ENCODE measurements at regions not wholly inside any gene's neighbourhood (a gene's known extent, or its start where the extent isn't known, plus 50 kb on each side); places are given as distances from the start of the nearest gene placed in this dataset.

- no peaks in the 10 kb centered on the region for H3K4me1 Mint-ChIP-seq (ENCODE audit: low read depth, unreplicated experiment)
- H3K4me1 ChIP-seq (ENCODE audit: insufficient read depth, low read length), result no peaks in the 10 kb centered on the region
- no peaks in the 10 kb centered on the region for H3K9me3 Mint-ChIP-seq (ENCODE audit: unreplicated experiment)
- no peaks in the 10 kb centered on the region for H3K27me3 ChIP-seq (ENCODE audit: insufficient read depth, low read length)
- H3K36me3 ChIP-seq (ENCODE audit: insufficient read depth, low read length), result no peaks in the 10 kb centered on the region
- DNase-seq (ENCODE audit: low read depth), result no peak
- no peak for FAIRE-seq
- H3K27ac Mint-ChIP-seq (ENCODE audit: unreplicated experiment), result no peak overlapping the region
- no peaks in the 10 kb centered on the region for H4K20me1 ChIP-seq (ENCODE audit: insufficient read depth, low read length)
- no peak overlapping the region for H3K27ac ChIP-seq (ENCODE audit: low read depth, low read length)
- no peak overlapping the region for H3K4me3 Mint-ChIP-seq (ENCODE audit: unreplicated experiment)
- H3K27me3 Mint-ChIP-seq (ENCODE audit: low read depth, unreplicated experiment), result peaks cover 2% of the 10 kb centered on the region
- no peak overlapping the region for H3K4me3 ChIP-seq (ENCODE audit: insufficient read depth, low read depth, low read length)
- no peak overlapping the region for H3K9ac ChIP-seq (ENCODE audit: low read length)
- no peak overlapping the region for H3K4me2 ChIP-seq (ENCODE audit: low read length)
- no peak overlapping the region for H2AFZ ChIP-seq (ENCODE audit: low read depth, low read length)
- no peaks in the 10 kb centered on the region for H3K9me3 ChIP-seq (ENCODE audit: insufficient read depth, low read depth, low read length)
- no peaks in the 10 kb centered on the region for H3K79me2 ChIP-seq (ENCODE audit: insufficient read depth, low read length)
- no peak for TF ChIP-seq EZH2 (IDR thresholded peaks at IDR 0.05; ENCODE audit: insufficient read depth, low read length)
- H3K36me3 Mint-ChIP-seq (ENCODE audit: low read depth, unreplicated experiment), result no peaks in the 10 kb centered on the region
Observed at GRCh38 chr3:31086698-31087097, 192.2 kb upstream of the GADL1 start.

GRCh38 chr3:31091748-31092147 lies 197.3 kb upstream of the GADL1 start:
- Mint-ChIP-seq H3K27ac (ENCODE audit: unreplicated experiment) (no peak overlapping the region), H3K9me3 (ENCODE audit: unreplicated experiment) (peaks cover 2% of the 10 kb centered on the region), H3K27me3 (ENCODE audit: low read depth, unreplicated experiment) (no peaks in the 10 kb centered on the region), H3K36me3 (ENCODE audit: low read depth, unreplicated experiment) (no peaks in the 10 kb centered on the region), H3K4me3 (ENCODE audit: unreplicated experiment) (no peak overlapping the region), H3K4me1 (ENCODE audit: low read depth, unreplicated experiment) (peaks cover 13% of the 10 kb centered on the region)
- no peaks in the 10 kb centered on the region for H3K79me2 ChIP-seq (ENCODE audit: insufficient read depth, low read length)
- FAIRE-seq (no peak), DNase-seq (ENCODE audit: low read depth) (no peak)
- no peak overlapping the region for H2AFZ ChIP-seq (ENCODE audit: low read depth, low read length)
- H3K27ac ChIP-seq (ENCODE audit: low read depth, low read length), result no peak overlapping the region
- no peaks in the 10 kb centered on the region for H4K20me1 ChIP-seq (ENCODE audit: insufficient read depth, low read length)
- H3K36me3 ChIP-seq (ENCODE audit: insufficient read depth, low read length), result no peaks in the 10 kb centered on the region
- TF ChIP-seq EZH2 (IDR thresholded peaks at IDR 0.05; ENCODE audit: insufficient read depth, low read length) (no peak), CTCF (IDR thresholded peaks at IDR 0.05; ENCODE audit: insufficient read depth, low read depth, low read length) (no peak)
- H3K9me3 ChIP-seq (ENCODE audit: insufficient read depth, low read depth, low read length), result no peaks in the 10 kb centered on the region
- H3K9ac ChIP-seq (ENCODE audit: low read length), result no peak overlapping the region
- no peaks in the 10 kb centered on the region for H3K27me3 ChIP-seq (ENCODE audit: insufficient read depth, low read length)
- no peaks in the 10 kb centered on the region for H3K4me1 ChIP-seq (ENCODE audit: insufficient read depth, low read length)
- H3K4me3 ChIP-seq (ENCODE audit: insufficient read depth, low read depth, low read length), result no peak overlapping the region
- H3K4me2 ChIP-seq (ENCODE audit: low read length), result no peak overlapping the region

GRCh38 chr3:31092748-31093589 lies 198.5 kb upstream of the GADL1 start:
- H3K27ac ChIP-seq (ENCODE audit: low read depth, low read length), result no peak overlapping the region
- no peak for FAIRE-seq
- H3K79me2 ChIP-seq (ENCODE audit: insufficient read depth, low read length), result no peaks in the 10 kb centered on the region

More at GRCh38 chr3:31092748-31093589, 198.5 kb upstream of the GADL1 start:
- Histone ChIP-seq H3K4me3 (ENCODE audit: insufficient read depth, low read depth, low read length) (no peak overlapping the region), H4K20me1 (ENCODE audit: insufficient read depth, low read length) (no peaks in the 10 kb centered on the region), H2AFZ (ENCODE audit: low read depth, low read length) (no peak overlapping the region), H3K4me2 (ENCODE audit: low read length) (no peak overlapping the region), H3K9me3 (ENCODE audit: insufficient read depth, low read depth, low read length) (no peaks in the 10 kb centered on the region), H3K36me3 (ENCODE audit: insufficient read depth, low read length) (no peaks in the 10 kb centered on the region), H3K4me1 (ENCODE audit: insufficient read depth, low read length) (no peaks in the 10 kb centered on the region), H3K9ac (ENCODE audit: low read length) (no peak overlapping the region), H3K27me3 (ENCODE audit: insufficient read depth, low read length) (no peaks in the 10 kb centered on the region)
- Mint-ChIP-seq H3K4me1 (ENCODE audit: low read depth, unreplicated experiment) (peaks cover 13% of the 10 kb centered on the region), H3K4me3 (ENCODE audit: unreplicated experiment) (no peak overlapping the region), H3K9me3 (ENCODE audit: unreplicated experiment) (peaks cover 2% of the 10 kb centered on the region), H3K27me3 (ENCODE audit: low read depth, unreplicated experiment) (peaks cover 5% of the 10 kb centered on the region), H3K36me3 (ENCODE audit: low read depth, unreplicated experiment) (no peaks in the 10 kb centered on the region), H3K27ac (ENCODE audit: unreplicated experiment) (no peak overlapping the region)
- TF ChIP-seq EZH2 (IDR thresholded peaks at IDR 0.05; ENCODE audit: insufficient read depth, low read length) (no peak), CTCF (IDR thresholded peaks at IDR 0.05; ENCODE audit: insufficient read depth, low read depth, low read length) (no peak)
- DNase-seq (ENCODE audit: low read depth), result no peak
